A172 (cell line): ENCODE measurements at regions not wholly inside any gene's neighbourhood (a gene's known extent, or its start where the extent isn't known, plus 50 kb on each side); places are given as distances from the start of the nearest gene placed in this dataset.
A peak's percentile ranks its signal among the peaks of the same experiment; 100 is the strongest.
"Not testable (repeated sequence)": the region's sequence is repeated elsewhere in the genome, so short reads cannot be mapped to it uniquely, and the experiment has no call there.

Experiments
- DNase-seq: peaks from one replicate; pipeline ENCODE4 v3.0.0-alpha.2; 2015; ENCODE audit warnings: low spot score

- no peak for DNase-seq
Measured at GRCh38 chr3:72660270-72661114, 187.8 kb downstream of the SHQ1 start.

GRCh38 chr3:72659596-72659995, 188.6 kb downstream of the SHQ1 start:
- peak; percentile 66 for DNase-seq

GRCh38 chr3:72659188-72659587, 189.1 kb downstream of the SHQ1 start:
- no peak for DNase-seq

- DNase-seq, result no peak
Measured at GRCh38 chr3:72658466-72659100, 189.7 kb downstream of the SHQ1 start.

GRCh38 chr3:72657666-72658065, 190.6 kb downstream of the SHQ1 start:
- peak; percentile 58 for DNase-seq

GRCh38 chr3:72655723-72656122, 192.5 kb downstream of the SHQ1 start:
- DNase-seq, result no peak

GRCh38 chr3:72655131-72655551, 193.1 kb downstream of the SHQ1 start:
- DNase-seq, result no peak

GRCh38 chr3:72652395-72652794, 195.8 kb downstream of the SHQ1 start:
- DNase-seq, result no peak

- DNase-seq, result no peak
Measured at GRCh38 chr3:72651498-72651897, 196.7 kb downstream of the SHQ1 start.

- no peak for DNase-seq
Measured at GRCh38 chr3:72646263-72646662, 202.0 kb downstream of the SHQ1 start.

- not testable (repeated sequence) for DNase-seq
Measured at GRCh38 chr3:72643635-72644034, 204.6 kb downstream of the SHQ1 start.

GRCh38 chr3:72641684-72642083, 206.6 kb downstream of the SHQ1 start:
- DNase-seq, result no peak

GRCh38 chr3:72641072-72641471, 207.2 kb downstream of the SHQ1 start:
- no peak for DNase-seq

GRCh38 chr3:72636969-72637597, 211.2 kb downstream of the SHQ1 start:
- no peak for DNase-seq

GRCh38 chr3:72635551-72635950, 212.7 kb downstream of the SHQ1 start:
- no peak for DNase-seq

GRCh38 chr3:72634128-72634527, 214.1 kb downstream of the SHQ1 start:
- DNase-seq, result no peak

GRCh38 chr3:72633534-72633933, 214.7 kb downstream of the SHQ1 start:
- DNase-seq, result no peak

- peak; percentile 66 for DNase-seq
Measured at GRCh38 chr3:72633121-72633520, 215.1 kb downstream of the SHQ1 start.

- DNase-seq, result no peak
Measured at GRCh38 chr3:72632129-72632528, 216.1 kb downstream of the SHQ1 start.

GRCh38 chr3:72630969-72631344, 217.3 kb downstream of the SHQ1 start:
- no peak for DNase-seq

GRCh38 chr3:72630327-72630968, 217.8 kb downstream of the SHQ1 start:
- DNase-seq, result no peak

GRCh38 chr3:72629191-72629631, 219.0 kb downstream of the SHQ1 start:
- peak; percentile 46 for DNase-seq
